GM18861 (cell line): ENCODE measurements at regions not wholly inside any gene's neighbourhood (a gene's known extent, or its start where the extent isn't known, plus 50 kb on each side); places are given as distances from the start of the nearest gene placed in this dataset.

ENCODE experiments used
- ATAC-seq: cut with Tn5 transposase; IDR thresholded peaks from one replicate; pipeline ENCODE4 v1.9.1; 2021; ENCODE audit not compliant: unreplicated experiment

DNA sequence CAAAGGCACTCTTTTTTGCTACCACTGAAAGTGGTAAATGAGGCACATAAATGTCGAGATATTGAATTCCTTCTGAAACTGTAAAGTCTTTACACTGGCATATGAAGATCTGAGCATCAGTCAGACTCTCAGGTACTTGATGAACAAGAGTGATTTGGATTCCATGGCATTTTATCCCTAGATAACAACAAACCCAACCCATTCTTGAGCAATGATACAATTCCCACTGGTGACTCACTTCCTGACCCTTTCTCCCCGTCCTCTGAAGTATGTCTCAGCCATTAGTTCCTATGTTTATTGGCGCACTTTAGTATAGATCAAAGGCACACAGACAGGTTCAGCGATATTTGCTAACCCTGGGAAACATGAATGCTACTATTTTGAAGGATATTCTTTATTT is 147.0 kb upstream of the RBFOX1 start:
- no peak for ATAC-seq

DNA sequence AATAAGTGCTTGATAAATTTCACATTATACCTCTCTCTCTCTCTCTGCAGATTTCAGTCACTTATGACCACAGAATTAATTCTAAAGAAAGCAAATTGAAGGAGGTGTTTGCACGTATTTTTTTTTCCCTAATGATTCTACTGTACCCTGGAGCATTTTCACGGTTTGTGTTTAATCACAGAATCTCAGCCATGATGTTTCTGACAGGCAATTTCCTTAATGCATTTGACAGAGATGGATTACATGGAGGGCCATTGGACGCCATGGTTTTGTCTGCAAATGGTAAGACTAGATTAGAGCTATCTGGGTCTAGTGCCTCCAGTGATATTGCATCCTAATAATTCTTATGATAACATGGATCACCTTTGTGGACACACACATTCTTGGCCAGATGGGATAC is 147.5 kb upstream of the RBFOX1 start:
- no peak for ATAC-seq

DNA sequence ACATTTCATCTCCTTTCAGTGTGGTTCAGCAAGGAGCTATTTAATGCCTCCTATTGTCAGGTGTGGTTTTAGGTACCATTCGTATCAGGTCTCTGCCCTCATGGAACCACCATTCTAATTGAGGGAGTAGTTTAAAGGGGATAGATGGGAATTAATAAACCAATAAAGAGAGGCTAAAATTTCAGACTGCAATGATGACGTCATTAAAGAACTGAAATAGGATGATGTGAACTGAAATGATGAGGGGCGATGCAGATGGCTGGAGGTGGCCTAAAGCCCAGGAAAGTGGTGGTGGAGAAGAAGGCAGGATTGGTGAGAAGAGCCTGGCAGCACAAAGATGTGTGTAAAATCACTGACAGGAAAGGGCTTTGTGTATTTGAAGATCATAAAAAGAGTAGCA is 148.9 kb upstream of the RBFOX1 start:
- ATAC-seq, result no peak

DNA sequence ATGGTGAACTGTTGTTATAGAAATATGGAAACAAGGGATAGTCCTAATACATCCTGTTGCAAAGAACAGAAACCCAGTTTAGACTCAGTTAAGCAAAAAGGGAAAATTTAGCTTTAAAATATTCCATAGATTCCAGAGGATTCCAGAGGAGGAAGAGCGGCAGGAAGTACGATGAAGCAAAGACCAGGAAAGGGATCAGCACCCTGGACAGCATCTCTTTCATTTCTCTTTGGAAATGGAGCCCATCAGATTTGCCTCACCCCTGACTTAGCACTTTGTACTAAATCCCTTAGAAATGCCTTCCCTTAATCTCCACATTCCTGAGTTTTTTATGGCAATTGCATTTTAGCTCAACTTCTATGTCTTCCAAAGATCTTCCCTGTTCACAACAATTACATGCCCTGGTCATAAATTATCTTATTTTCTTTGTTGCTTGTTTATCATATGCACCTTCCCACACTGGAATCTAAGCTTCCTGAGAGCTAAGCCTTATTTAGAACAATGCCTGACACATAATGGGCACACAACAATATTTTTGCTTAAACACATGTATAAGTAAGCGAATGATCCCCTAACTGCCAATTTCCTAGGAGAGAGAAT is 150.0 kb upstream of the RBFOX1 start:
- ATAC-seq, result no peak

DNA sequence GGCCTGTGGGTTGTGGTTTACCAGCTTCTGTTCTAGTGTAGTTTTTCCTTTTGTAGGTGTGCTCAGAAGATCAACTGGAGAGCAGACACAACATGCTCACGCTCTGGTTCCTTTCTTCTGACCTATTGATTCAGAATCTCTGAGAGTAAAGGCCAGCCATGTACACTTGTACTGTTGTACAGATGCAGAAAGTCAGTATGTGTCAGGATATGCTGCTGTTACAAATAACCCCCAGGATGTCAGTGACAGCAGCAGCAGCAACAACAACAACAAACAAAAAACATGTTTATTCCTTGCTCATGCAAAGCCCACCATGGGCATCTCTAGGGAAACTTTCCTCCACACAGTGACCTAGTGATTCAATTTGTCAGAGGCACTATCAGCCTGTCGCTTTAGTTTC is 154.8 kb upstream of the RBFOX1 start:
- no peak for ATAC-seq

DNA sequence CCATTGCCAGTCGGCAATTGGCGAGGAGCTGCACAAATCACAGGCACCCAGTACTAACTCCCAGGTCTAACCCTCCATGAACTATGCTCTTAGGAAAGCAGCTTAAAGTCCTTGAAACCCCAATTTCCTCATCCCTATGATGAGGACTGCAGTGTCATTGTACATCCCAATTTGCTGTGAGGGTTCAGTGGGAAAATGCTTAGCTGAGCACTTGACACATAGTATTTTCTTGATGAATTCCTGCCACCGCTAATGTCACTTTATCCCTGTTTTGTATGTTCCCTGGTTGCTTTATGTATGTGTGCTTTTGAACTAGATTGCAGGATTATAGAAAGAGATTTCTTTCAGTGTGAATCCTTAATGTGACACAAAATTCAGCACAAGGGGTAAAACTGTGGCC is 161.5 kb upstream of the RBFOX1 start:
- no peak for ATAC-seq

DNA sequence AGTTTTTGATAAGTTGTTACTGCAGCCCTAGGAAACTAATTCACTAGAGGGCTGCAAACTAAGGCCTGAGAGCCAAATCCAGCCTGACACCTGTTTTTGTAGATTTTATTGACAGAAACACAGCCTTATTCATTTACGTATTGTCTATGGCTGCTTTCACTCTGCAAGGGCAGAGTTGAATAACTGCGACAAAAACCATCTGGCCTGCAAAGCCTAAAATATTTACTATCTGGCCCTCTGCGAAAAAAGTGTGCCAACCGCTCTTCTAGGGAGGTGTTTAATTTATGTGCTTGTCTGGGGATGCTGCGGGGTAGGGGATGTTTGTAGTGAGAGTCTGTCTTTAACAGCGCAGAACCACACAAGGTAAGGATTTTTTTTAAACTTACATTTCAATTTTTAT is 165.0 kb upstream of the RBFOX1 start:
- ATAC-seq, result no peak

DNA sequence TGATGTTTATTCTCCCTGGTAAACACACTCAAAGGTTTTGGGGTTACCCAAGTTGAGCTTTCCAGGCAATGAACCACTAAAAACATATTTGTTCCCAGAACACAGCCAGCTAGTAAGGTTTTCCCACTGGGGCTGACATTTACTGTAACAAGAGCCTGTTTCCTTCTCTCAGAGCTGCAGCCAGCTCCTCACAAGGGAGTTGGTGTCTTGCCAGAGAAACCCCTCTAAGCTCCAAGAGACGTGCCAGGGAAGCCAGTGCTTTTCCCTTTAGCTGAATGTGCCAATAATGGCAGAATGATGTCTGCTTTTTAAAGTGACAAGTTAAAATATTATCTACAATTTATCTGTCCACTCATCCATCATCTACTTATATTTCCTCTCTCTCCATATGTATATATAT is 170.8 kb upstream of the RBFOX1 start:
- no peak for ATAC-seq

DNA sequence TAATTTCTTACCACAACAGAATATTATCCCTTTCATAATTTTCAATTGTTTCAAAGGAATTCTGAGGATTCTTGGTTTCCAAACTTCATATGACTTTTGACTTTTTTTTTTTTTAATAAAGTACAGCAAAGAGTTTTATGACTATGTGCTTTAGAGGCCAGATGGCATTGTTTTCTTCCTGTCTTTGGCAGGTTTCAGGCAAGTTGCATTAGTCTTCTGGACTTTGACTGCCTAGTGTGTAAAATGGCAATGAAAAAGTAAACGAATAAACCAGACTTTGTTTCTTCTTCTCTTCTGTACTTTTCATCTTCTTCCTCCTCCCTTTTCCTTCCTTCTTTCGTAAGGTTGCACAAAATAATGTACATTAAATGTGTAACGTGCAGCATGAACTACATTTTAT is 172.6 kb upstream of the RBFOX1 start:
- no peak for ATAC-seq

DNA sequence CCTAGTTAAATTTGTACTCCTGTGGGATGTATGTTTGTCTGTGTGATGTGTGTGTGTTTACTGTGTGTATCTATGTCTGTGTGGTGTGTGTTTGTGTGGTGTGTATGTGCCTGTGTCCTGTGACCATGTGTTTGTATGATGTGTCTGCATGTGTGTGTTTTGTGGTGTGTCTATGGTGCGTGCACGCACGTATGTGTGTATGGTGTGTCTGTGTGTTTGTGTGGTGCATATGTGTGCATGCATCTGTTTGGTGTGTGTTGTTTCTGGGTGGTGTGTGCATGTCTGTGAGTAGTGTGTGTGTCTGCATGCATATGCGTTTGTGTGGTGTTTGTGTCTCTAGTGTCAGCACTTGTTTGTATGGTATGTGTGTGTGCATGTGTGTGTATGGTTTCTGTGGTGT is 174.2 kb upstream of the RBFOX1 start:
- no peak for ATAC-seq

DNA sequence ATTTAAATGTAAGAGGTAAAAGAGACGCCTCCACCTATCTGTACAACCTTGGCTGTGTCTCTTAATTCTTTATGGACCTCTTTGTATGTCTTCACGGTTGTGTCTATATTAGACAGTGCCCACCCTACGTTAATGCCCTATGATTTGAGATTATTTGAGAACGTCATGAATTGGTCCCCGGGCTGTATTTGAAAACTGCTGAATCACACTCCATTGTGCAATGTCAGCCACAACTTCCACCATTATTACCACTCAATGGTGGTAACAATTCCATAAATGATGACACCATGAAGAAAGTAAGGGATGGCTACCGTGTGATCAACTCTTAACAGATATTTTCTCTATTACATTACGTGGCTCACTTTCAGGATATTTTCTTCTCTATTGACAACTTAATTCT is 182.4 kb upstream of the RBFOX1 start:
- ATAC-seq, result no peak

DNA sequence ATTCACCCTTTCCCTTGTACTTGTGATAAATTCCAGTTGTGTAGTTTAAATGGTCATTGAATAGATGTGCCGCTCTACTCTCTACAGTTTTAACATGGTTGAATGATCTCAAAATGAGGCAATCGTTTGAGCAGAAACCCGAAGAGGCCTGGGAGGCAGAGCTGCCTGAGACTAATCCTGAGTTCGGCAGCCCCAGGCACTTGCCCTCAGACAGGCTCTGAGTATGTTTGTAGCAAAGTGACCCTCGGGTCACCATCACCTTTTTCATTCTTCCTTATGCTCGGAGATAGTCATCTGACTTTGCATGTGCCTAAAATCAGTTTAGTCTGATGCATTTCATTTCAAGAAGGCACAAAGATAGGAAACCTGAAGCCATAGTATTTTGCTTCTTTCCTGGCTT is 184.0 kb upstream of the RBFOX1 start:
- ATAC-seq, result no peak

DNA sequence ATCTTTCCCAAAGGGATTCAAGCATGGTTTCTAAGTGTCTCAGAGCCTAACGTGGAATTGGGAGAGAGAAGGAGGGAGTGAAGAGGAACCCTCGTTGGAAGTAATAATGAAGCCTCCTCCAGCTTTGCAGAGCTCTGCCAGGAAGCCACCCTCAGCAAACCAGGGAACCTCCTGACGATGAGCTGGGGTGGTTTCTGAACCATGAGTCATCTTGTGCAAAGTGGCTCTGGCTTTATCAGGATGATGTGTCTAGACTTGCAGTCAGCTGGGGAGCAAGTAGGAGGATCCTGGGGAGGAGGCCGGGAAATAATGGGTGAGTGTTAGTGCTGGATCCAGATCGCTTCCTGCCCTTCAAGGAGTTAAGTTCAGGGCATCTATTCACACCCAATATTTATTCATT is 191.7 kb upstream of the RBFOX1 start:
- ATAC-seq, result no peak

DNA sequence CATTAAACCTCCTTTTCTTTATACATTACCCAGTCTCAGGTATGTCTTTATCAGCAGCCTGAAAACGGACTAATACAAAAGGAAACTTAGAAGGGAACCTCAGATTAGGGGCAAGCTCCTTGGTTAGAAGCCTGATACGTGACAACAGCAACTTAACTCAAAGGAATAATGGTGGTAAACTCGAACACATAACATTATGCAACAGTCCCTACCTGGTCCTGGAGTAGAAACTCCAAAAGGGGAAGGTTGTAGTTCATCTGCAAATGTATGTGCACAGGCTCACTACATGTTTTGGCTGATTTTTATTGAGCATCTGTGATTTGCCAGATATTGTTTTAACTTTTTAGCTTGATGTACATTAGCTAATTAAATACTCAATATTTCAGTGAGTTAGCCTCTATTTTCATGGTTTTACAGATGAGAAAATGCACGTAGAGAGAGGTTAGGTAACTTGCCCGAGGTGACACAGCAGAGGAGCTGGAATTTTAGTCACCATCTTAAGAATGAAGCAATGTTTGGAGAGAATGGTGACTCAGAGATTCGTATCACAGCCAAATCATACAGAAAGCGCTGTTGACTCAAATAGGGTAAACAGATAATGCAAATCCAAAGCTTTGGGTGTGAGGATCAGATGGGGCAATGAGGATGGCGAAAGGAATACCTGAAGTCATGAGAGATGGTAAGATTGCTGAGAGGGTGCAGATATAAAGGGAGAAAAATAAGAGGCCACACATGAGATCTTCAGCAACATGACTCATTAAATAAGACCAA is 194.9 kb upstream of the RBFOX1 start:
- ATAC-seq, result no peak

DNA sequence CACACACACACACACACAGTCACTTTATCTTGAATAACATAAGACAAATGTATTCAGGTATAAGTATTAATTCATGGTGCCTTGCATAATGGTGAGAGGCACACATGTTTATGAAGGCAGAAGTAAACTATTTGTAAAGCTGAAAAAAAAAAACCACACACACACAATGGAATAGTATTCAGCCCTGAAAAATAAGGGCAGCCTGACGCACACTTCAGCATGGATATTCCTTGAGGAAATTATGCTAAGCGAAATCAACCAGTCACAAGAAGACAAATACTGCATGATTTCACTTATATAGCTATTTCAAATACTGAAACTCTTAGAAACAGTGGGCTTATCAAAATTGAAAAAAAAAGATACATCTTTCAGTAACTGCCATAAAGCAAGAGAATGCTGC is 200.2 kb upstream of the RBFOX1 start:
- no peak for ATAC-seq

DNA sequence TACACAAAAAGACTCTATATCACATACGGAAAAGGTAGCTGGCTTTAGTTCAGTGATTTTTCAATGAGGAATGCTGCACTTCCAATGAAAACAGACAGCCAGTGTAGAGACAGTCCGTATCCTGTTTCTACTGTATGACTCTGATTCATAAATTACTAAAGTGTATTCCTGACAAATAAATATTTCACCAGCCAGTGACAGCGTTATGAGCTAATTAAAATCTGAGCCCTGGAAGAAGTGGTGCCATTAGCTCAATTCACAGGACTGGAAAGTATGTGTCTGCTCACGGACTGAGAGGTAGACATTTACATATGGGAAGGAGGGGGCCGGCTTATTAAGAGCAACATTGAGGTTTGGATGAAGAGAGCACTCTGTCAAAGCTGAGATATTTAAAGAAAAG is 207.9 kb upstream of the RBFOX1 start:
- ATAC-seq, result no peak

DNA sequence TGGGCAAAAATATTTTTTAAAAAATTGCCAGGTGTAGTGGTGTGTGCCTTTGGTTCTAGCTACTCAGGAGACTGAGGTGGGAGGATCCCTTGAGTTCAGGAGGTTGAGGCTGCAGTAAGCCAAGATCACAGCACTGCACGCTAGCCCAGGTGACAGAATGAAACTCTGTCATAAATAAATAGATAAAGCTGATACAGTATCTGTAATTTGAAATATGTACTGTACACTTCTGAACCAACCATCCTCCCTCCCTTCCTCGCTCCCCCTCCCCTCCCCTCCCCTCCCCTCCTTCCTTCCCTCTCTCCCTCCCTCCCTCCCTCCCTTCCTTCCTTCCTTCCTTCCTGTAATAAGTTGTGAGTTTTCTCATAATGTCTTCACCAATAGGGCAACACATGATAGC is 208.4 kb upstream of the RBFOX1 start:
- no peak for ATAC-seq

DNA sequence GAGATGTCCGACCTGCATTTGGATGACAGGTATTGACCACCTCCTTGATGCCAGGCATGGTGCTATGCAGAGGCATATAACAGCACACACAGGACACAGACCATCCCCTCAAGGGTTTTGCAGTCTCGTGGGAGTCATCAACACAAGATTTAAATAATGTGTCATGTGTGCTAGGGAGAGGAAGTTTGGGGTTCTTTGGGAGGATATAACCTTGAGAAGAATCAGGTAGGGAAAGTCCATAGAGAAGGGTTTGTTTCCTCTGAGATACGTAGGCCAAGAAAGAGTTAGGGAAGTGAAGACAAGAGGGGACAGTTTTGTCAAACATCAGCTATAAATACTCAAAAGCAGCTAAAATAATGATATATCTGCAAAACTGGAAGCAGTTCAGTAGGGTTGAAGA is 215.9 kb upstream of the RBFOX1 start:
- ATAC-seq, result no peak

DNA sequence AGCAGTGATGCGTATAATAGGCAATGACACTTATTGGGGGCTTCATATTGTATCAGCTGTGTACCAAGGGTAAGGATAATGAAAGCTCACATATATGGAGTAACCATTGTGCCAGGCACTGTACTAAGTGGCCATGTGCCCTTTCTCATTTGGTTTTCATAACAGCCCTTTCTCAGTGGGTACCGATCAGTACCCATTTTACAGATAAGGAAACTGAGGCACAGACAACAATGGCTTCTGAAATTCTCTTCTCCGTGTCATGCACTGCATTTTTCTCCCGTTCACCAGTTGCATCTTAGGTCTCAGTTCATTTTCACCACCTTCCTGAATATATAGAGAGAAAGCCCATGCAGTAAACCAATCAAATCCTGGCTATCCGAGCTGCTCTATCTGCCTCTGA is 216.7 kb upstream of the RBFOX1 start:
- no peak for ATAC-seq

DNA sequence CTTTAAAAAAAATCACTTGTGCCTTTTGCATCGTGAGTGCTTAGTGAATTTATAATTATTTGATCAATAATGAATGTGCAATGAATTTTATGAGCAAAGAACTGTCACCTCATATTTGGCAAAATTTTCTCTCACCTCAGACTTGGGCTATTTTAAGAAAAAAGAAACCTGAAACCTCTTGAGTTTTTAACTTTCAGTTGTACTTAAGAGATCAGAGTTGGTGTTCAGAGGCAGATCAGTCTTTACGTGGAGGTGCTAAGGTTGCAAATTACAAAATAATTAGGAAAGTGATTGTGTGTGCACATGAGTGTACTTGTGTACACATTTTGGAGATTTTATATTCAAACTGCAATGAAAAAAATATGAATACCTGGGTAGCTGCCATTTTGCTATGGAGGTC is 218.7 kb upstream of the RBFOX1 start:
- ATAC-seq, result no peak

DNA sequence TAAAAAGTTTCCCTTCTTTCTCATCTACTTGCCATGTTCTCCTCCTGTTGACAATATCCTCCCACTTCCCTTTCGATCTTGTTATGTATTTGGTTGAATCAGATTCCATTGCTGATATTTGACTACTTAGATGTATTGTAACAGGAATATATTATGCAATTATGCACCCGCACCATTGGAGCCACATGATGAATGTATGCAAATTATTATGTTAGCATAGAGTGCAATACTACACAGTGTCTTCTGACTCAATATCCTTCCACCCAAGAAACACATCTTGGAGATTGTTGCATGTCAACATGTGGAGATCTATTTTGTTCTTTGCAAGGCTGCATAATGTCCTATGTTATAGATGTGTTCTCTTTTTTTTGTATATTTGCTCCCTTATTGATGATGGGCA is 219.2 kb upstream of the RBFOX1 start:
- ATAC-seq, result no peak

DNA sequence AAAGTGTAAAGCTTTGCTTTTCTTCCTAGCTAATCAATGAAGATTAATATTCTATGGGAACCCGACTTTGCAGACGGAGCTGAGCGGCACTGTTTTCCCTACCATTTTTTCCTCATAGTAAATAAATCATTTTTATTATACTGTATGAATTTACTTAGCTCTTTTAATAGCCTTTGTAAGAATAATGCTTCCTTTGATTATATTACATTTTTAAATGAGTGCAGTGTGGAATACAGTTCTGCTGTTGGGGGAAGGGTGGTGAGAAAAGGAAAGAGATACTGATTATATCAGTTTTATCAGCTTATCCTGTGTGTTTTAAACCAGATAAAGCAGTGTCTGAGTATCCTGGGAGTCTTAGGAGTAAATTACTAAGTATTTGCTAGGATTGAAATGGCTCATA is 221.4 kb upstream of the RBFOX1 start:
- ATAC-seq, result no peak

DNA sequence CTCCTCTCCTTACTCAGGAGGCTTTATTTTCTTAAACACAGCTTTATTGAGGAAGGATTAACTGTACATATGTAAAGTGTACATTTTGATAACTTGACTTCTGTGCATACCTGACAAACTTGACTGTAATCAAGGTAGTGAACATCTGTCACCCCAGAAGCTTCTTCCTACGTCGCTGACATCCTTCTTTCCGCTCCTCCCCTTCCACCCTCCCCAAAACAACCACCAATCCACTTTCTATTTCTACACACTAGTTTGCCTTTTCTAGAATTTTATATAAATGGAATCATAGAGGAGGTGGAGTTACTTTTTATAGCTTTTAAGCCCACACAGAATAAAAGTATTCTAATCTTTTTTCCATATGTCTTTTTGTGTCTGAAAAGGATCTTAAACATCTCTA is 225.2 kb upstream of the RBFOX1 start:
- no peak for ATAC-seq
